GM13977 (cell line): ENCODE measurements at regions not wholly inside any gene's neighbourhood (a gene's known extent, or its start where the extent isn't known, plus 50 kb on each side); places are given as distances from the start of the nearest gene placed in this dataset.

ENCODE experiments used
- DNase-seq: peaks from one replicate; pipeline ENCODE4 v3.0.0; 2012; ENCODE audit warnings: low spot score
- CTCF ChIP-seq: IDR thresholded peaks from 2 replicates; pipeline ENCODE4 v1.5.1; 2012; ENCODE audit warnings: mild to moderate bottlenecking, control low read depth; ENCODE audit not compliant: insufficient read depth; ENCODE audit errors: extremely low read depth, missing control alignments
- in situ Hi-C: fragments of 300-500 bp; cut with MboI; formaldehyde crosslinking; loops from one replicate; pipeline ENCODE4 v1.12.0; 2022; ENCODE audit warnings: low sequenced_read_pairs, low pct_unique_long_range_greater_than_20kb, mixed read lengths, inconsistent platforms; ENCODE audit not compliant: unreplicated experiment

GRCh38 chrX:131356725-131357124 is 67.6 kb upstream of the IGSF1 start:
- no peak for TF ChIP-seq CTCF
- in situ Hi-C loops: no loop called here
- no peak for DNase-seq

- TF ChIP-seq CTCF: no peak
- DNase-seq: no peak
- in situ Hi-C loops: no loop called here
Observed at GRCh38 chrX:131359611-131360010, 70.5 kb upstream of the IGSF1 start.

- no peak for TF ChIP-seq CTCF
- in situ Hi-C loops: no loop called here
- no peak for DNase-seq
Observed at GRCh38 chrX:131365766-131366165, 76.7 kb upstream of the IGSF1 start.

GRCh38 chrX:131366407-131366806 is 77.3 kb upstream of the IGSF1 start:
- in situ Hi-C loops: no loop called here
- peak; percentile 13 for TF ChIP-seq CTCF
- no peak for DNase-seq

GRCh38 chrX:131388293-131388692 is 99.2 kb upstream of the IGSF1 start:
- no peak for TF ChIP-seq CTCF
- in situ Hi-C loops: no loop called here
- DNase-seq: no peak

- in situ Hi-C loops: no loop called here
- no peak for DNase-seq
- no peak for TF ChIP-seq CTCF
Observed at GRCh38 chrX:131392666-131393065, 103.6 kb upstream of the IGSF1 start.

GRCh38 chrX:131393426-131393825 is 104.3 kb upstream of the IGSF1 start:
- no peak for TF ChIP-seq CTCF
- no peak for DNase-seq
- in situ Hi-C loops: no loop called here
